ENCODE measurements at regions not wholly inside any gene's neighbourhood (a gene's known extent, or its start where the extent isn't known, plus 50 kb on each side); places are given as distances from the start of the nearest gene placed in this dataset.

DNA sequence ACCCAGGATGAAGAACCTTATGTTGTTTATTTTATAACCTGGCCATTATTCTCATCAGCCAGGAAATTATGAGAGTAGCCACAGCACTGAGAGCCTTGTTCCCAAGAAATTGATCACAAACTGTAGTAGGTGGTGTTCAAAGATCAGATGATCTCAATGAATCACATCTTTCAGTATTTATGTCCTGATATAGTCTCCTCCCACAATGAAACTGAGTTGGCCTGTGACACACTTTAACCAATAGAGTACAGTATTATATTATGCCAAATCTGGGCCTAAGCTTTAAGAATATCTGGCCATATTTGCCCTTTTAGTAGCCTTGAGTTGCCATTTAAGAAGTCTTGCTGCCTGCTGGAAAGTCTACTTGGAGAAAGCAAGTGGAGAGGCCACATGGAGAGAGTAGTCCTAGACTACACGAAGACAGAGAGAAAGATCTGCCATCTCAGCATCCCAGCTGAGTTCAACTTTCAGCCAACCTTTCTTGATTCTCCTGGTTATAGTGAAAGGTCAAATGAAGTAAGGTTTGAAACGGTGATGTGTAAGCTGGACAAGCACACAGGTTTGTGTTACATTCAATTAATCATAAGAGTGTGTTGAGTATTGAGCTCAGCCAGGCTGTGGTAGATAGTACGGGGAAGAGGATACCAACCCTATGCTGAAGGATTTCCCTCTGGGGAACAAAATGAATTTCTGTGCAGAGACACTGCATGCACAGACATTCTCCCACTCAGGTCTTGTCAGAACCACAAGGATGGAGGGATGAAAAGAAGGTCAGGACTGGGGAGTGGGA lies 561.8 kb downstream of the SOX6 start:
- no peak for TF ChIP-seq POLR2AphosphoS5 (IDR thresholded peaks at IDR 0.05; ENCODE audit: low read depth, low read length)
- no peak for TF ChIP-seq FOXP2 (optimal IDR thresholded peaks at IDR 0.05; ENCODE audit: borderline replicate concordance, extremely low read depth, extremely low read length, insufficient read depth)
- TF ChIP-seq, protein P1, sequence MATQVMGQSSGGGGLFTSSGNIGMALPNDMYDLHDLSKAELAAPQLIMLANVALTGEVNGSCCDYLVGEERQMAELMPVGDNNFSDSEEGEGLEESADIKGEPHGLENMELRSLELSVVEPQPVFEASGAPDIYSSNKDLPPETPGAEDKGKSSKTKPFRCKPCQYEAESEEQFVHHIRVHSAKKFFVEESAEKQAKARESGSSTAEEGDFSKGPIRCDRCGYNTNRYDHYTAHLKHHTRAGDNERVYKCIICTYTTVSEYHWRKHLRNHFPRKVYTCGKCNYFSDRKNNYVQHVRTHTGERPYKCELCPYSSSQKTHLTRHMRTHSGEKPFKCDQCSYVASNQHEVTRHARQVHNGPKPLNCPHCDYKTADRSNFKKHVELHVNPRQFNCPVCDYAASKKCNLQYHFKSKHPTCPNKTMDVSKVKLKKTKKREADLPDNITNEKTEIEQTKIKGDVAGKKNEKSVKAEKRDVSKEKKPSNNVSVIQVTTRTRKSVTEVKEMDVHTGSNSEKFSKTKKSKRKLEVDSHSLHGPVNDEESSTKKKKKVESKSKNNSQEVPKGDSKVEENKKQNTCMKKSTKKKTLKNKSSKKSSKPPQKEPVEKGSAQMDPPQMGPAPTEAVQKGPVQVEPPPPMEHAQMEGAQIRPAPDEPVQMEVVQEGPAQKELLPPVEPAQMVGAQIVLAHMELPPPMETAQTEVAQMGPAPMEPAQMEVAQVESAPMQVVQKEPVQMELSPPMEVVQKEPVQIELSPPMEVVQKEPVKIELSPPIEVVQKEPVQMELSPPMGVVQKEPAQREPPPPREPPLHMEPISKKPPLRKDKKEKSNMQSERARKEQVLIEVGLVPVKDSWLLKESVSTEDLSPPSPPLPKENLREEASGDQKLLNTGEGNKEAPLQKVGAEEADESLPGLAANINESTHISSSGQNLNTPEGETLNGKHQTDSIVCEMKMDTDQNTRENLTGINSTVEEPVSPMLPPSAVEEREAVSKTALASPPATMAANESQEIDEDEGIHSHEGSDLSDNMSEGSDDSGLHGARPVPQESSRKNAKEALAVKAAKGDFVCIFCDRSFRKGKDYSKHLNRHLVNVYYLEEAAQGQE (IDR thresholded peaks at IDR 0.05; ENCODE audit: insufficient read depth in 1 of 2, low read depth in 2 of 2, low read length in 2 of 2), result no peak
- no peak for TF ChIP-seq SIN3A (IDR thresholded peaks at IDR 0.05; ENCODE audit: borderline replicate concordance, insufficient read depth, low read length)
- TF ChIP-seq TAF1 (IDR thresholded peaks at IDR 0.05; ENCODE audit: borderline replicate concordance, insufficient read depth, low read length), result no peak

DNA sequence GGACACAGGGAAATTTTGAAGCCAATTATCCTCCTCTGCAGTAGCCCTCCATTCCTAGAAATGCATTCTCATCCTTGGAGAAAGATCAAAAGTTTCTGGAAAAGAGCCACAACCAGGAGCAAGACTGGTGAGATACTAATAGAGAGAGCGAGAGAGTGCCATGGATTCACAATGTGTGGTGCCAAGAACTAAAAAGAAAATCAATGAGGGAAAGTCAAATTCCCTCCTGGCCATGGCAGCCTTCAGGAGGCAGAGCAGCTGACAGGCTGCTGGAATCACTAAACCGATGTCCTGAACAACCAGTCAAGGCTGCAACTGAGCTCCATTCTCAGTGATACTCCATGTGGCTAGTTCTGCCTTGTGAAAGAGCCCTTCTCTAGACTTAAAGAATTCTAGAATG lies 561.0 kb downstream of the SOX6 start:
- TF ChIP-seq, protein P1 (IDR thresholded peaks at IDR 0.05; ENCODE audit: insufficient read depth in 1 of 2, low read depth in 2 of 2, low read length in 2 of 2), result no peak
- TF ChIP-seq POLR2AphosphoS5 (IDR thresholded peaks at IDR 0.05; ENCODE audit: low read depth, low read length) (no peak), FOXP2 (optimal IDR thresholded peaks at IDR 0.05; ENCODE audit: borderline replicate concordance, extremely low read depth, extremely low read length, insufficient read depth) (no peak), SIN3A (IDR thresholded peaks at IDR 0.05; ENCODE audit: borderline replicate concordance, insufficient read depth, low read length) (no peak), TAF1 (IDR thresholded peaks at IDR 0.05; ENCODE audit: borderline replicate concordance, insufficient read depth, low read length) (no peak)

DNA sequence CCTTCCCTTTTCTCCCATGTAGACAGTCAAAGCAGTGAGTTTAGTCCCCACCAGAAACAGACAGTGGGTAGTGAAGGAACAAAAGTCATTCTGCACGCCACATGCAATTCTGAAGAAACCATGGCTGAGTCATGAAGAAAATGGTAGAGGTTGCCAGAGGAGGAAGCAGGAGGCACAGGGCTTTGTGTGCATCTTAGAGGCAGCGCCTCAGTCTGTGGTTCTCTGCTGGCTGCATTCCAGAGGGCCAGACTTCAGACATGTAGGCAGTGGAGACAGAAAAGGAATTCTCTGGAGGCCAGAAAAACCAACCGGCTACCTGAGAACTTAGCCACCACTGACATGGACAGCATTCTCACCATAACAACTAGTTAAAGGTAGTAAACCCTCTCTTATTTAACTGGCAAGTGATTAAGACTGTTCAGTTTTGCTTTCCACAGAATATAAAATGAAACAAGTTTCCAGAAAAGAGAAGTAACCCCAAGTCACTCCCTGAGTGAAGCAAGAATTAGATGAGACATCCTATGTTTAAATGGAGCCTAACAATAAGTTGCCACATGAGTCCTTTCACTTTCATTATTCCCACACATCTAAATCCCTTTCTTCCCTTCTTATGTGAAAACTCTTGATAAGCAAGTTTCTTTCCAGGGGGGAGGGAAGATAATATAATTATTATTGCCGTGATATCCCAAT lies 556.1 kb downstream of the SOX6 start:
- TF ChIP-seq, protein P1 (IDR thresholded peaks at IDR 0.05; ENCODE audit: insufficient read depth in 1 of 2, low read depth in 2 of 2, low read length in 2 of 2), result no peak
- TF ChIP-seq SIN3A (IDR thresholded peaks at IDR 0.05; ENCODE audit: borderline replicate concordance, insufficient read depth, low read length), result no peak
- TF ChIP-seq TAF1 (IDR thresholded peaks at IDR 0.05; ENCODE audit: borderline replicate concordance, insufficient read depth, low read length), result no peak
- no peak for TF ChIP-seq POLR2AphosphoS5 (IDR thresholded peaks at IDR 0.05; ENCODE audit: low read depth, low read length)
- TF ChIP-seq FOXP2 (optimal IDR thresholded peaks at IDR 0.05; ENCODE audit: borderline replicate concordance, extremely low read depth, extremely low read length, insufficient read depth), result no peak

DNA sequence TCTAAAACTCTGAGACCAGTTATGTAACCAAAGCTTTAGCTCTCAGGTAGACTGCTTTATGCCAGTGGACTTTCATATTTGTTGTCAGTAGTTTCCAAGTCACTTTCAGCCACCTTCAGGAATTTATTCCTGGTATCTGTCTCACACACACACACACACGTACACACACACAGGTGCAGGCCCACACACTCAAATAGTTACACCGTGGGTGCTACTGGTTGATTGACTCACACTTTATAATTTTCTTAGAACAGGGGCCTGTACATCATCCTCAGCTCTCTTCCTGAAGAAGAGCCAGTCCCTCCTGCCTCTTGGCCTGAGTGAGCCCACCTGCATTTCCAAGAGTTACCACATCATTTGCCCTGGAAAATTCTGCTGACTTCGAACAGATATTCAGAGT lies 555.2 kb downstream of the SOX6 start:
- TF ChIP-seq TAF1 (IDR thresholded peaks at IDR 0.05; ENCODE audit: borderline replicate concordance, insufficient read depth, low read length) (no peak), FOXP2 (optimal IDR thresholded peaks at IDR 0.05; ENCODE audit: borderline replicate concordance, extremely low read depth, extremely low read length, insufficient read depth) (no peak), POLR2AphosphoS5 (IDR thresholded peaks at IDR 0.05; ENCODE audit: low read depth, low read length) (no peak), SIN3A (IDR thresholded peaks at IDR 0.05; ENCODE audit: borderline replicate concordance, insufficient read depth, low read length) (no peak)
- TF ChIP-seq, protein P1 (IDR thresholded peaks at IDR 0.05; ENCODE audit: insufficient read depth in 1 of 2, low read depth in 2 of 2, low read length in 2 of 2), result no peak
